ENCODE measurements at regions not wholly inside any gene's neighbourhood (a gene's known extent, or its start where the extent isn't known, plus 50 kb on each side); places are given as distances from the start of the nearest gene placed in this dataset.

DNA sequence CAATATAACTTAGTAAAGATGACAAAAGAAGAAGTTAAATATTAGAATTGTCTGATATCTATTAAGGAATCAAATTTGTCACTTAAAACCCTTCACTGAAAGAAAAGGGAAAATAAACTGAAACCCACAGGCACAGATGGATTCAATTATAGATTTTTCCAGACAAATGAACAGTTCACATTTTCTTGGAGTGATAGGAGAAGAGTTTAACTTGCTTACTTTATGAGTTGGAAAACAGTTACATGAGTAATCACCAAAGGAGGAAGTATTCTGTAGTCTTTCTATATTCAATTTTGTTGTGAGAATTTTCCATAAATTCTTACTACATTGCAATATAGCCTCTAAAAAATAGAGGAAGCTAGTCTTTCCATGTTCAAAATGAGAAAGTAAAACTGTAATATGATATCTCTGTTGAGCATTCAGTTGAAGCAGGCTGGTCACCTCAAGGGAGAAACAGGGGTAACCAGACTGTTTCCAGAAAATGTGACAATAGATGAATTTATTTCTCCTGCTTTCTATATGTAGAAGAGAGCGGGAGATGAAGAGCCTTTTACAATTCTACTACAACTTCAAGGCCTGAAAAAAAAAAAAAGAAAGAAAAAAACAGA lies 330.3 kb upstream of the EPHA5 start:
- TF ChIP-seq POLR2A (IDR thresholded peaks at IDR 0.05) (no peak), CTCF (IDR thresholded peaks at IDR 0.05) (no peak)

All from uterus (tissue), 2 donors.